GM19463 (cell line): ENCODE measurements at regions not wholly inside any gene's neighbourhood (a gene's known extent, or its start where the extent isn't known, plus 50 kb on each side); places are given as distances from the start of the nearest gene placed in this dataset.
A peak's percentile ranks its signal among the peaks of the same experiment; 100 is the strongest.

ENCODE experiments used
- ATAC-seq: cut with Tn5 transposase; IDR thresholded peaks from one replicate; pipeline ENCODE4 v1.9.1; 2021; ENCODE audit warnings: mild to moderate bottlenecking, moderate library complexity; ENCODE audit not compliant: unreplicated experiment

DNA sequence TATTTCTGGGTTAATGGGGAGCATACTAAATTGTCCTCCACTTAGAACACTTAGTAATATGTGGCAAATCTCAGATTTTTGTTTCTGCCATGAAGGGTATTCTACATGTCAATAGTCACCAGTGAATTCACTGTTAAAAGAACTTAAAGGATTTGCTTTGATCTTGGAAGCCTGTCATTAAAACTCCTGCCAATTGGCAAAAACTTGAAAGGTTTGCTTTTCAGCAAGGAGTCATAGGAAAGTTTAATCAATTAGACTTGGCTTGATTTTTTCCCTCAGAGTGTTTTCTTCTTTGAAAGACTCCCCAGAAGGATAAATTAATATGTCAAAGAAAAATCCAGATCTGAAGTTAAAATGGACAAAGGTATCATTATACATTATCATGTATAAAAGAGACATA lies 671.9 kb upstream of the PKDCC start:
- ATAC-seq: no peak

DNA sequence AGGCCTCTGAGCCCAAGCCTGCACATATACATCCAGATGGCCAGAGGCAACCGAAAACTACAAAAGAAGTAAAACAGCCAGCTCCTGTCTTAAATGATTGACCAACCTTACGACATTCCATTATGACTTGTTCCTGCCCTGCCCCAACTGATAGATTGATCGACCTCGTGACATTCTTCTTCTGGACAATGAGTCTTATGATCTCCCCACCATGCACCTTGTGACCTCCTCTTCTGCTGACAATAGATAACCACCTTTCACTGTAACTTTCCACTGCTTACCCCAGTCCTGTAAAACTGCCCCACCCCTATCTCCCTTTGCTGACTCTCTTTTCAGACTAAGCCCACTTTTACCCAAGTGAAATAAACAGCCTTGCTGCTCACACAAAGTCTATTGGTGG lies 670.0 kb upstream of the PKDCC start:
- no peak for ATAC-seq

DNA sequence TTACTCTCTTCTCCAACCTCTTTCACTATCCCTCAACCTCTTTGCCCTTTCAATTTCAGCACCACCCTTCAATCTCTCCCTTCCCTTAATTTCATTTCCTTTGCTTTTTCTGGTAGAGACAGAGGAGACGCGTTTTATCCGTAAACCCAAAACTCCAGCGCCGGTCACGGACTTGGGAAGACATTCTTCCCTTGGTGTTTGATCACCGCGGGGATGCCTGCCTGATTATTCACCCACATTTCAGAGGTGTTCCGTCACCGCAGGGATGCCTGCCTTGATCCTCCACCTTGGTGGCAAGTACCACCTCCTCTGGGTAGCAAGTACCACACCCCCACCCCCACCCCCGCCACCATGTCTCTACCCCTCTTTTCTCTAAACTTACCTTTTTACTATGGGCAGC lies 669.4 kb upstream of the PKDCC start:
- no peak for ATAC-seq

DNA sequence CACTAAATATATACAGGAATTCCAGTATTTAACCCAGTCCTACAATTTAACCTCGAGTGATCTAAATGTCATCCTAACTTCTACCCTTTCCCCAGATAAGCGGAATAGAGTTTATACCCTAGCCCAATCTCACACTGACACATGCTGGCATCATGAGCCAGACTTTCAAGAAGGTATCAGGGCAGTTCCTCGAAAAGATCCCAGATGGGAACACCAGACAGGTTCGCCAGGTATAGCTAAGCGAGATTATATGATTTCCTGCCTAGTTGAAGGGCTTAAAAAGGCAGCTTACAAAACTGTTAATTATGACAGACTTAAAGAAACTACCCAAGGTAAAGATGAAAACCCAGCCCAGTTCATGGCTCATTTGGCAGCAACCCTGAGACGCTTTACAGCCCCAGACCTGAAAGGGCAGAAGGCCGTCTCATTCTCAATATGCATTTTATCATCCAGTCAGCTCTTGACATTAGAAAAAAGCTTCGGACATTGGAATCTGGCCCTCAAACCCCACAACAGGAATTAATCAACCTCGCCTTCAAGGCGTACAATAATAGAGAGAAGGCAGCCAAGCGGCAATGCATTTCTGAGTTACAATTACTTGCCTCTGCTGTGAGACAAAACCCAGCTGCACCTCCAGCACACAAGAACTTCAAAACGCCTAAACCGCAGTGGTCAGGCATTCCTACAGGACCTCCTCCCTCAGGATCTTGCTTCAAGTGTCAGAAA lies 668.2 kb upstream of the PKDCC start:
- no peak for ATAC-seq

DNA sequence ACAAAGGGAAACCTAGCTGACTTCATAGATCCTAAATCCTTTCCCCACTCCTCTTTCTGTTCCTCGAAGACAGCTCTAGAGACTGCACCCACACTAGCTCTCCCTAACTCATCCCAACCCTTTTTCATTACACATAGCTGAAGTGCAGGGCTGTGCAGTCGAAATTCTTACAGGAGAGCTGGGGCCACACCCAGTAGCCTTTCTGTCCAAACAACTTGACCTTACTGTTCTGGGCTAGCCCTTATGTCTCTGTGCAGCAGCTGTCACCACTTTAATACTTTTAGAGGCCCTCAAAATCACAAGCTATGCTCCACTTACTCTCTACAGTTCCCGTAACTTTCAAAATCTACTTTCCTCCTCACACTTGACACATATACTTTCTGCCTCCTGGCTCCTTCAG lies 666.1 kb upstream of the PKDCC start:
- ATAC-seq: no peak

DNA sequence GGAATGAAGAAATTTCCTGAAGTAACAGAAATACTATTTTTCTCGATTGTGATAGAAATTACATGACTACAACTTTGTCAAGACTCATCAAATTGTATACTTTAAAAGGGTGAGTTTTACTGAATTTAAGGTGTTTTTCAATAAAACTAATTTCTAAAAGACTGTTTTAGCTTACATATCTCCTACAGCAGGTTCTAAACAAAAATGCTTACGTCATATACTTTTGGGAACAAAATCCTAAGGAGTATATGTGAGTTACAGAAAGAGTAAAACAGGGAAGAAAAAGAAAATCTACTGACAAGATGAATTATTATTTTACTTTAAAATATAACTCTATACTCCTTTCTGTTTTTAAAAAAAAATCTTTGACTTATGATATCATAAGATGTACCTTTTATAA lies 660.3 kb upstream of the PKDCC start:
- ATAC-seq: no peak

DNA sequence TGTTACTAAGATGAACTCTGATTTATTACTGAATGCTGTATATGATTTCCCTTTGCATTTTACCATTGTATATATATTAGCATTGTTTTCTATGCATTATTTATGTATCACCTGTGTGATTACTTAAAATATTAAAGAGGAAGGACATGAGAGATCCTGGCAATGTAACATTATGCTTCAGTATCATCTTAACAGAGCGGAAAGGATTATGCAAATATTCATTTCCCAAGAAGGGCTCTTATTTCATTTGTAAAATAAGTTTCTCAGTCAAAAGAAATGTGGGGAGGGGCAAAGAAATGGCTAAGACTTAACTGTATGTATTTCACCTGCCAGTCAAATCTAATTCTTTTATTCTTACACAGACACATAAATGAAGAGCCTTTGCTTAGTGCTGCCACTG lies 654.2 kb upstream of the PKDCC start:
- ATAC-seq: no peak

DNA sequence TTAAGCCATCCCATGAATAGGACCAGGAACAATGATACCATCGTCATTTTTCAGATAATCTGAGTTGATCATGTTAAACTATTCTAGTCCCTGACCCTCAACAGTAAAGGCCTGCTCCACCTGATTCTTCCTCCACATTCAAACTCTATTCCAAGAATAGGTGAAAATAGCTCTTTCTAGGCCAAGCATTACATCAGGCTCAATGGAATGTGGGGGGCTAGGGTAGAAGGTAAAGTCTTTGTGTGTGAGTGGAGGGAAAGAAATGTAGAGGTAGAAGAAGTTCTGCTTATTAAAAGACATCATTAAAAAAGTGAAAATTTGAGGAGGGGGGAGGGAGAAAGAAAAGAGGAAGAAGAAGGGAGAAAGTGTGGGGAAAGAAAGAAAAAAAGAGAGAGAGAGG lies 653.3 kb upstream of the PKDCC start:
- no peak for ATAC-seq

DNA sequence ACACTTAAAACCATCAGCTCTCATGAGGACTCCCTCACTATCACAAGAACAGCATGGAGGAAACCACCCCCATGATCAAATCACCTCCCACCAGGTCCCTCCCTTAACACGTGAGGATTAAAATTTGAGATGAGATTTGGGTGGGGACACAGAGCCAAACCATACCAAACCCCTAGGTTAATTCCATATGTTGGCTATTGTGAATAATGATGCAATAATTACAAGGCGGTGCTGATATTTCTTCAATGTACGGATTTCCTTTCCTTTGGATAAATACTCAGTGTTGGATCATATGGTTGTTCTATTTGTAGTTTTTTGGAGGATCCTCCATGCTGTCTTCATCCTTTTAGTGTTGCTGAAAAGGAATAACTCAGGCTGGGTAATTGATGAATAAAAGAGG lies 652.1 kb upstream of the PKDCC start:
- ATAC-seq: no peak

DNA sequence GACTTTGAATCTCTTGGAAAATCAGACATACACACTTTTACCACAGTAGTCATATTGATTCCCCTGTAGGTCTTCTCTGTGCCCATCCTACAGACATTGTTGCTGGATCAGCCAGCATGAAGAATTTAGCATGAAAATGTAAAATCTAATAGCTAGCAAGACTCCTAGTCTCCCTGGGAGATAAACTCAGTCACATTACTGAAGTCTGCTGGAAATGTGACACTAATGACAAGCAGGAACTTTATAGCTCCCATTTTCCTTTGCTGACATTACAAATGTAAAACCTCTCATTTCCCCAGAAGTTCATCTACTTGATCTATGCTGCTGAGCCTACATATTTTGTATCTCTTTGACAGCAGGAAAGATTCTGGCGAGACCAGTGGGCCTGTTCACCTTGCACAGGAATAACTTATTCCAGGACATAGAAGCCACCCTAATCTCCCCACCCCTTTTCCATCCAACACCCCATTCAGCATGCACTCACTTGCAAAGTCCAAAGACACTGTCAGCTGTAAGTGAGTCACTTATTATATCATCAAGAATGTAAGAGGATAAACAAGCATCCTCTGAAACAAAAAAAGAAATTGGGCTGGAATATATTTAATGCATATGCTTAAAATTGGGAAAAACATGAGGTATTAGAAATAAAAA lies 648.3 kb upstream of the PKDCC start:
- ATAC-seq: no peak

DNA sequence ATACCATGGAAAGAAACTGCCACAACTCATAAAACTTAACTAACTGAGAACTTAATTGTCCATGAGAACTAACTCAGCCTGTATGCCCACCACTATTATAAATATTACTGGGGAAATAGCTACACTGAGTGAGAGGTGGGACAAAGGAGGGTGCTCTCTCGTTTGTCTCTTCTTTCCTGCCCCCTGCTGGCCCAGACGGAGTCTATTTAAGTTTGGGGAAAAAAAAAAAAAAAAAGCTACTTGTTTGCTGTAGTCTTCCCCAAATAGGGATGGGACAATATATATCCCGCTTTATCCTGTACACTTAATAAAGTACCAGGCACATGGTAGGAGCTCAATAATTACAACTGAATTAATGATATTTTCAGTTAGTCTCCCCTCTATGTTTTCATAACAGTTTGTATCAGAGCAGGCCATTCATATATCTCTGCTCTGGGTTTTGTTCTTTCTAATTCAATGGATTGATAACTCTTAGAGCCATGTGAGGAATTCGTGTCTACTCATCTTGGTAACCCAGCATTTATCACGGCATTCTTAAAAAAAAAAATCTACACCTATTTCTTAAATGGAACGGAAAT lies 647.6 kb upstream of the PKDCC start:
- ATAC-seq: no peak

DNA sequence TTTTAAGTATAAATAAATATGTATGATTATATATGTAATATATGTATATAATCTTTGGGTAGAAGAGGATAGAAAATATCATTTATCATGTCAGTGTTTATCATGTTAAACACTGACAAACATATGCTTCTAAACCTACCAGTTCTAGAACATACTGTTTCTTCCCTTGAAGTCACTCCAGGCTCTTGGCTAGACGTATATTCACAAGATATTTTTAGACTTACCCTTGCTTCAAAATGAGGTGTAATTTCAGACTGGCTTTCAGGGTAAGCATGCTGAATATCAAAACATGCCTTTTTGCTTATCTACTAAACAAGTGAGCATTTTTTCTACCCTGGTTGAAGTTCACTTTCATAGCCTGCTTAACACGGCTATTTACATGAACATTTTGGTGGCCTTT lies 642.4 kb upstream of the PKDCC start:
- ATAC-seq: no peak

DNA sequence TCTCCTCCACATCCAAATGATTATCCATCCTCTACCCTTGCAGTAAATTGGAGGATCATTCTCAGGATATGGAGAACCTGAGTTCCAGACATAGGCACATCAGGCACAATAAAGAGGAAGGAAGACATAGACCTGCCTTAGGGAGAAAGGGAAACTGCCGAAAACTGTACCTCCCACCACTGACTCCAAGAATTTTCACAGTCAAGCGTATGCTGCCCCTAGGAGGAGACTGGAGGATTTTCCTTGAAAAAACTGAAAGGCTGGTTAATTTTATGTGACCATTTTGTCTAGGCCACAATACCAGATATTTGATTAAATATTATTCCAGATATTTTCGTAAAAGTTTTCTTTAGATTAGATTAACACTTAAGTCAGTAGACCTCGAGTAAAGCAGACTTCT lies 638.5 kb upstream of the PKDCC start:
- no peak for ATAC-seq

DNA sequence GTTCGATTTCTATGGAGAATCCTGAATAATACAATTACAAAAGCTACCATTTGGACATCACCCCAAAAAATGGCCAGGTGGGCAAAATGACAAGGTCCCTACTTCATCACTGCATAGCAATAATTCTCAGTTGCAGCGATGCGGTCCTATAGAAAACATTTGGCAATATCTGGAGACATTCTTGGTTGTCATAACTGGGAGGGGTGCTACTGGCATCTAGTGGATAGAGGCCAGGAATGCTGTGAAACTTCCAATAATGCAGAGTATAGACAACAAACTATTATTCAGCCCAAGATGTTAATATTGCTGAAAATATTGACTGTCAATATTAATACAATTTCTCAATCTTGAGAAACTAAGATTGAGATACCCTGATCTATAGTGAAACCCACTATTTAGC lies 637.8 kb upstream of the PKDCC start:
- ATAC-seq: no peak

DNA sequence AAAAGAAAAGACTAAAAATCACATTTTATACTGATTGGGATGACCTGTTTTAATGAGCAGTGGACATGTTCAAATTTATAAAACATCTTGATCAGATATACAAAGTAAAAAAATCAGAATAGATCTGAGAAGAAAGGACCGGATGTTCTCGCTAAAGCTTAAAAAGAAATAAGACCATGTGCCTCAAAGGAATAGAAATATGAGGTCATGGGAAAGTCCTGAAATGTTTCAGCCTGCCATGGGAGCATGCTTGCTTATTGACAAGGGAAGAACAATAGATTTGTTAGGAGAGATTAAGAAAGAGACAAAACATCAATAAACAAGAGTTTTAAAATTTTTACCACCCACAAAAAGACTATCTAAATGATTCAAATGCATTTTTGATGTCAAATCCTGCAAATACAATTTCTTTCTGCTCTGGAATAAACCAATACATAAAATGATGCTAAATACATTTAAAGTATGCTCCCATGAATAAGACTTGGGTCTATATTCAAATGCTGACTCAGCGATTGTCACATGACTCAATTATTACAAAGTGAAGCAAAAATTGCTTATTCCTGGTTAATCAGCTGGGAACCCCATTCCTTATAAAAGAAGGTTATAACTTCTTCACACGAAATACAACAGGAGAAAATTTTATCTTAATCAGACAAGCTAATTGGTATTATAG lies 633.9 kb upstream of the PKDCC start:
- no peak for ATAC-seq

DNA sequence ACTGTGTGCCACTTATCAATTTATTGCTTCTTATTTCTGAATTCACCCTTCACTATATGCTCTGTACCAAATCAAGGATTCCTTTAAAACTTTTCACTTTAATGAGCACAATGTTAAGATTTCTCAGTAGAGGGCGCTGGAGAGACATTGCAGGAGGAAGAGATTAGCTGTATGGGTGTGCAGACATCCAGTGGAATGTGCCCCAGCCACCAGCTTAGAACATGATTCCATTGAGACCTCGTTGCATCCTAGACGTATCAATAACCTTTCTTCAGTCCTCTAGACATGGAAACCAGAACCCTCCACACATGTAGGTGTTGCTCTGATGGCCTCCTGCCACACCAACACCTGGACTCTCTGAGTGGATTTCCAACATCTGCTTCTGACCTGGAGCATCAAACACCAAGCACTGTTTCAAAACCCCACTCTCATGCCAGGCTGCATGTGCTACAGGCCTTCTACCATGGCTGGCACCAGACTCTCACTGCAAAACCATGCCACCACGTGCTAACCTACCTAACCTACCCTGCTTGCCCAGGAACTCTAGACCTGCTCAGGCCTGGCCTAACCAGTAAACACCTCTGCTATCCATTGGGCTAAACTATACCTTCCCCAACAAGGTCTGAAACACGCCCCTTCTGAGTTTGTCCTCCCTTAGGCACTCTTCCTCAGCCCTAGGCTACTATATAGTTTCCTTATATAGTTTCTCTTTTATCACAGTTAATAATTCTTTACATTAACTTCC lies 633.2 kb upstream of the PKDCC start:
- ATAC-seq: peak; percentile 66

DNA sequence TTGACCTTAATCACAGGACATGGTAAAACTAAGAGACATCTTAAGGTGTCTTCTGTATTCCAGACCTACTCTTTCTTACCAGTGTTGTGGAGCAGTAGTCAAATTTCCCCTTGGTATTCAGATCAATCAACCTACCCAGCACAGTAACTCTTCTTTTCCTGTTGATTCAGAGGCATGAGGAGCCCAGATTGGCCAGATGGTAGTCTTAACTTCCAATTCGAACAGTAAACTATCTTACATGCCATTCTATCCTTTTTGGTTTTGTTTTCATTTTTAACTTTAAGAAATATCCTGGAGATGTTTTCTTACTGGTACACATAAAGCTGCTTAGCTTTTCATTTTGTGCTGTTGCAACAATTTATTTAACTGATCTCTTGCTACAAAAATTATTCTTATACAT lies 630.3 kb upstream of the PKDCC start:
- no peak for ATAC-seq

DNA sequence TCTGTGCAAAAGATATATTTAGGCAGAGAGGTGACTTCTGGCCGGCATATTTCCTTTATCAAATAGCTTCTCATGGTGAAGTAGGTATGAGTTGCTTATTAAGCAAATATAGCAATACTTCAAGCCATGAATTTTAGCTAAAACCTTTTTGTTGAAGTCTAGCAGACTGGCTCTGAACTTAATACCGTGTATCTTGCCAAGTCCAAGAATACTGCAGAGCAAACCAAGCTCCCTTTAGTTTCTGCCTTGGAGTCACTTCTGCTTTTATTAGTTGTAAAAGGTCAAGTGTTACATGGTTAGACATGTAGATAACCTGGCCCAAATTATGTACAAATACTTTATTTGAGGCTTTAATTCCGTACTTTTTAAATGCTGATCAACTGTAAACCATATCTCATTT lies 627.6 kb upstream of the PKDCC start:
- ATAC-seq: no peak

DNA sequence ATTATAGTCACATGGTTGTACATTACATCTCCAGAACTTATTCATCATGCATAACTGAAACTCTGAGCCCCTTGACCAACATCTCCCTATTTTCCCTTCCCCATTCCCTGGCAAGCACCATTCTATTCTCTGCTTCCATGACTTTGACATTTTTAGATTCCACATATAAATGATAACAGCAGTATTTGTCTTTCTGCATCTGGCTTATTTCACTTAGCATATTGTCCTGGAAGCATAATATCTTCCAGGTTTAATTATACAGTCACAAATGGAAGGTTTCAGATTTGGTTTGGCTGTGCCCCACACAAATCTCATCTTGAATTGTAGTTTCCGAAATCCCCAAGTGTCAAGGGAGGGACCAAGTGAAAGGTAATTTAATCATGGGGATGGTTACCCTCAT lies 626.9 kb upstream of the PKDCC start:
- no peak for ATAC-seq

DNA sequence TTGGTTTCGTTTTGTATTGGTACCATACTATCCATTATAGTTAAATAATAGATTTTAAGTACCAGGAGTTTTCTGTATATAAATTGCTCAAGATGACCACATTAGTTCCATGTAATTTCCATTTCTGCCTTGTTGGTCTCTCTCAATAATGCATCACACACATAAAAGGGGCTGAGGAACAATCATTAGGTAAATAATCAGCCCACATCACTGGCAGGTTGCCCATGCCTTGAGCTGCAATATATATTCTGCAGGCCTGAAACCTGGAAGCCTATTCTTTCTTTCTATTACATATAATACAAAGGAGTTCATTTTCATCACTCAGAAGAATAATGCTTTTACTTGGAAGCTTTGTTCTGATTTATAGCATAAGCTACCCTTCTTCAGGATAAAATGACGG lies 616.1 kb upstream of the PKDCC start:
- ATAC-seq: no peak

DNA sequence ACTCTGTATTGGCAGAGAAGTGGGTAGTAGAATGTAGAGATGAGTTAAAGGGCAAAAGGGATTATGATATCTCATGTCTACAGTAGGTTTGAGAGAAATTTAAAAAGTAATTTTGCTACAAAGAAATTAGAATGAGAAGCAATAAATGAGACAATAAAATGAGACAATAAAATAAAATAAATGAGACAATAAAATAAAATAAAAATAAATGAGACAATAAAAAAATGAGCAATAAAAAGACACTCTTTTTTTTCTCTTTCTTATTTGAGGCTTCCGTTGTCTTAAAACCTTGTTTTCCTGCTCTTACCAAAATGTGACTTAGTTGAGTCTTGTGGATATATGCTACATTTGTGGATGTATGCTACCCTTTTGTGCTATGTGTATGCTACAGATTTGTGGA lies 615.4 kb upstream of the PKDCC start:
- ATAC-seq: no peak
